Lung (tissue), 11 donors: ENCODE measurements at regions not wholly inside any gene's neighbourhood (a gene's known extent, or its start where the extent isn't known, plus 50 kb on each side); places are given as distances from the start of the nearest gene placed in this dataset.

Experiments used
- ATAC-seq: fragments of 200-7000 bp; cut with Tn5 transposase; one replicate; pipeline ENCODE4 v1.9.1; 2020; ENCODE audit warnings: moderate number of reproducible peaks; ENCODE audit not compliant: insufficient read depth, low FRiP score
- DNase-seq, 3 donors: peaks; one replicate each; pipeline ENCODE4 v3.0.0-alpha.2; 2013 to 2017
- H3K27ac ChIP-seq, 2 donors: one replicate each; pipeline ENCODE4 v1.5.1; 2013; ENCODE audit warnings: mild to moderate bottlenecking in 2 of 2, moderate library complexity in 2 of 2, control low read depth in 1 of 2, inconsistent platforms in 1 of 2, low read depth in 1 of 2, low read length in 1 of 2
- H3K27me3 ChIP-seq, 3 donors: one replicate each; pipeline ENCODE4 v1.5.1; 2013; ENCODE audit warnings: low read length in 2 of 3; ENCODE audit not compliant: control insufficient read depth in 3 of 3, insufficient read depth in 3 of 3
- H3K36me3 ChIP-seq, 4 donors: one replicate each; pipeline ENCODE4 v1.5.1; 2013; ENCODE audit warnings: low read length in 4 of 4, mild to moderate bottlenecking in 1 of 4, moderate library complexity in 1 of 4; ENCODE audit not compliant: control insufficient read depth in 4 of 4, insufficient read depth in 4 of 4
- H3K4me1 ChIP-seq, 5 donors: one replicate each; pipeline ENCODE4 v1.5.1; 2013; ENCODE audit warnings: low read length in 5 of 5, mild to moderate bottlenecking in 2 of 5, moderate library complexity in 1 of 5; ENCODE audit not compliant: control insufficient read depth in 5 of 5, insufficient read depth in 5 of 5
- H3K4me3 ChIP-seq: one replicate; pipeline ENCODE4 v1.5.1; 2013; ENCODE audit warnings: mild to moderate bottlenecking, control low read depth, moderate library complexity
- H3K9ac ChIP-seq, 2 donors: one replicate each; pipeline ENCODE4 v1.5.1; 2013; ENCODE audit warnings: low read length in 2 of 2, control low read depth in 1 of 2; ENCODE audit not compliant: insufficient read depth in 1 of 2
- H3K9me3 ChIP-seq, 4 donors: one replicate each; pipeline ENCODE4 v1.5.1; 2013; ENCODE audit warnings: low read length in 3 of 4, mild to moderate bottlenecking in 1 of 4, moderate library complexity in 1 of 4; ENCODE audit not compliant: control insufficient read depth in 4 of 4, insufficient read depth in 3 of 4
- WGBS, 2 donors: extraction: QIAGEN DNeasy Blood & Tissue Kit; methylation state at CpG; one replicate each; pipeline ENCODE4 v1.1.7; 2013; 5-methylcytosine and 5-hydroxymethylcytosine counted together
- TF ChIP-seq, protein P1 (sequence below): IDR thresholded peaks from 2 replicates; pipeline ENCODE4 v1.5.1; 2012; ENCODE audit warnings: mild to moderate bottlenecking; ENCODE audit errors: control extremely low read depth, extremely low read depth
- donor health status: control.
- donor health status: control.
- donor health status: Bipolar disorder and iron deficiency.
- donor health status: healthy.
- donor health status: DM: yes; HTN: yes; CAD: no.

- Histone ChIP-seq H3K4me1 (no peaks in the 10 kb centered on the region), H3K27me3 (no peaks in the 10 kb centered on the region), H3K9ac (no peak overlapping the region), H3K36me3 (no peaks in the 10 kb centered on the region), H3K4me3 (no peak overlapping the region), H3K9me3 (no peaks in the 10 kb centered on the region), H3K27ac (no peak overlapping the region)
- DNase-seq (no peak), ATAC-seq (no peak)
- TF ChIP-seq, protein P1, sequence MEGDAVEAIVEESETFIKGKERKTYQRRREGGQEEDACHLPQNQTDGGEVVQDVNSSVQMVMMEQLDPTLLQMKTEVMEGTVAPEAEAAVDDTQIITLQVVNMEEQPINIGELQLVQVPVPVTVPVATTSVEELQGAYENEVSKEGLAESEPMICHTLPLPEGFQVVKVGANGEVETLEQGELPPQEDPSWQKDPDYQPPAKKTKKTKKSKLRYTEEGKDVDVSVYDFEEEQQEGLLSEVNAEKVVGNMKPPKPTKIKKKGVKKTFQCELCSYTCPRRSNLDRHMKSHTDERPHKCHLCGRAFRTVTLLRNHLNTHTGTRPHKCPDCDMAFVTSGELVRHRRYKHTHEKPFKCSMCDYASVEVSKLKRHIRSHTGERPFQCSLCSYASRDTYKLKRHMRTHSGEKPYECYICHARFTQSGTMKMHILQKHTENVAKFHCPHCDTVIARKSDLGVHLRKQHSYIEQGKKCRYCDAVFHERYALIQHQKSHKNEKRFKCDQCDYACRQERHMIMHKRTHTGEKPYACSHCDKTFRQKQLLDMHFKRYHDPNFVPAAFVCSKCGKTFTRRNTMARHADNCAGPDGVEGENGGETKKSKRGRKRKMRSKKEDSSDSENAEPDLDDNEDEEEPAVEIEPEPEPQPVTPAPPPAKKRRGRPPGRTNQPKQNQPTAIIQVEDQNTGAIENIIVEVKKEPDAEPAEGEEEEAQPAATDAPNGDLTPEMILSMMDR = no peak
Measured at GRCh38 chr9:7354704-7355103, 444.9 kb downstream of the DMAC1 start.

- Histone ChIP-seq H3K4me3 (no peak overlapping the region), H3K36me3 (peaks cover 0 to 4% (median 0%) of the 10 kb centered on the region in 4 donors), H3K9ac (no peak overlapping the region), H3K9me3 (peaks cover 0 to 6% (median 5%) of the 10 kb centered on the region in 4 donors), H3K27ac (no peak overlapping the region), H3K4me1 (peaks cover 0 to 9% (median 0%) of the 10 kb centered on the region in 5 donors), H3K27me3 (no peaks in the 10 kb centered on the region)
- TF ChIP-seq, protein P1 = no peak
- ATAC-seq (no peak), DNase-seq (no peak)
Measured at GRCh38 chr9:7348692-7349091, 450.9 kb downstream of the DMAC1 start.

- TF ChIP-seq, protein P1 = no peak
- 58 to 69% methylated on average over 4 of the region's 4 CpGs for WGBS, 2 donors
- Histone ChIP-seq H3K9me3 (peaks cover 0 to 6% (median 5%) of the 10 kb centered on the region in 4 donors), H3K27ac (no peak overlapping the region), H3K4me1 (peaks cover 0 to 16% (median 0%) of the 10 kb centered on the region in 5 donors), H3K27me3 (no peaks in the 10 kb centered on the region), H3K4me3 (no peak overlapping the region), H3K9ac (no peak overlapping the region), H3K36me3 (peaks cover 0 to 4% (median 0%) of the 10 kb centered on the region in 4 donors)
- peak in 2 of 3 donors; percentile 76 to 81 for DNase-seq
- no peak for ATAC-seq
Measured at GRCh38 chr9:7347556-7347955, 452.0 kb downstream of the DMAC1 start.

GRCh38 chr9:7346144-7346543 is 453.4 kb downstream of the DMAC1 start:
- H3K9me3 ChIP-seq = peaks cover 0 to 6% (median 5%) of the 10 kb centered on the region in 4 donors
- peaks cover 0 to 4% (median 0%) of the 10 kb centered on the region in 4 donors for H3K36me3 ChIP-seq
- no peak overlapping the region for H3K27ac ChIP-seq
- no peak overlapping the region for H3K4me3 ChIP-seq
- ATAC-seq (no peak), DNase-seq (no peak)
- TF ChIP-seq, protein P1 = no peak
- 78 to 86% methylated on average over 6 of the region's 6 CpGs for WGBS, 2 donors
- no peaks in the 10 kb centered on the region for H3K27me3 ChIP-seq
- no peak overlapping the region for H3K9ac ChIP-seq
- H3K4me1 ChIP-seq = peaks cover 0 to 24% (median 3%) of the 10 kb centered on the region in 5 donors
